Upper lobe of left lung (tissue), 4 donors: ENCODE measurements at regions not wholly inside any gene's neighbourhood (a gene's known extent, or its start where the extent isn't known, plus 50 kb on each side); places are given as distances from the start of the nearest gene placed in this dataset.

Experiments used
- EP300 ChIP-seq, 4 donors: sonication (generic); formaldehyde crosslinking; IDR thresholded peaks; one replicate each; pipeline ENCODE4 v1.5.1; 2017; ENCODE audit warnings: antibody characterized with exemption in 4 of 4, control low read depth in 2 of 4
- POLR2AphosphoS5 ChIP-seq, 2 donors: sonication (generic); formaldehyde crosslinking; IDR thresholded peaks; one replicate each; pipeline ENCODE4 v1.5.1; 2017; ENCODE audit warnings: antibody characterized with exemption in 2 of 2
- TF ChIP-seq, protein P1 (sequence below), 6 experiments: fragments of 450-650 bp in 4 of 6; fragments of 200-600 bp in 2 of 6; sonication (generic) in 2 of 6; IDR thresholded peaks; one replicate each; pipeline ENCODE4 v1.5.1; 2016 to 2019; ENCODE audit warnings: antibody characterized with exemption in 6 of 6

- TF ChIP-seq, protein P1, sequence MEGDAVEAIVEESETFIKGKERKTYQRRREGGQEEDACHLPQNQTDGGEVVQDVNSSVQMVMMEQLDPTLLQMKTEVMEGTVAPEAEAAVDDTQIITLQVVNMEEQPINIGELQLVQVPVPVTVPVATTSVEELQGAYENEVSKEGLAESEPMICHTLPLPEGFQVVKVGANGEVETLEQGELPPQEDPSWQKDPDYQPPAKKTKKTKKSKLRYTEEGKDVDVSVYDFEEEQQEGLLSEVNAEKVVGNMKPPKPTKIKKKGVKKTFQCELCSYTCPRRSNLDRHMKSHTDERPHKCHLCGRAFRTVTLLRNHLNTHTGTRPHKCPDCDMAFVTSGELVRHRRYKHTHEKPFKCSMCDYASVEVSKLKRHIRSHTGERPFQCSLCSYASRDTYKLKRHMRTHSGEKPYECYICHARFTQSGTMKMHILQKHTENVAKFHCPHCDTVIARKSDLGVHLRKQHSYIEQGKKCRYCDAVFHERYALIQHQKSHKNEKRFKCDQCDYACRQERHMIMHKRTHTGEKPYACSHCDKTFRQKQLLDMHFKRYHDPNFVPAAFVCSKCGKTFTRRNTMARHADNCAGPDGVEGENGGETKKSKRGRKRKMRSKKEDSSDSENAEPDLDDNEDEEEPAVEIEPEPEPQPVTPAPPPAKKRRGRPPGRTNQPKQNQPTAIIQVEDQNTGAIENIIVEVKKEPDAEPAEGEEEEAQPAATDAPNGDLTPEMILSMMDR (IDR thresholded peaks at IDR 0.05), result no peak
- no peak for TF ChIP-seq EP300 (IDR thresholded peaks at IDR 0.05)
- TF ChIP-seq POLR2AphosphoS5 (IDR thresholded peaks at IDR 0.05), result no peak
Measured at GRCh38 chr6:9514146-9514545, 900.7 kb downstream of the TFAP2A start.
